Hippocampal formation (tissue), 2 donors: ENCODE measurements at regions not wholly inside any gene's neighbourhood (a gene's known extent, or its start where the extent isn't known, plus 50 kb on each side); places are given as distances from the start of the nearest gene placed in this dataset.

Source experiments
- DNase-seq, 2 donors: peaks; one replicate each; lab custom pipeline; 2025; lab: John Stamatoyannopoulos, UW

GRCh38 chr9:16092142-16093091 lies 539.6 kb downstream of the CCDC171 start:
- DNase-seq: no peak

GRCh38 chr9:16098306-16098705 lies 545.5 kb downstream of the CCDC171 start:
- DNase-seq: no peak

GRCh38 chr9:16099732-16100536 lies 547.1 kb downstream of the CCDC171 start:
- no peak for DNase-seq

- DNase-seq: peak; percentile 6 to 45
Observed at GRCh38 chr9:16100537-16101091, 547.8 kb downstream of the CCDC171 start.

GRCh38 chr9:16102154-16102553 lies 549.3 kb downstream of the CCDC171 start:
- DNase-seq: no peak

- no peak for DNase-seq
Observed at GRCh38 chr9:16103620-16104397, 551.0 kb downstream of the CCDC171 start.

- DNase-seq: no peak
Observed at GRCh38 chr9:16105168-16106020, 552.6 kb downstream of the CCDC171 start.

GRCh38 chr9:16106021-16106571 lies 553.3 kb downstream of the CCDC171 start:
- DNase-seq: no peak

- DNase-seq: no peak
Observed at GRCh38 chr9:16112116-16112515, 559.3 kb downstream of the CCDC171 start.

- DNase-seq: no peak
Observed at GRCh38 chr9:16115994-16116393, 563.2 kb downstream of the CCDC171 start.

- DNase-seq: no peak
Observed at GRCh38 chr9:16118043-16118442, 565.2 kb downstream of the CCDC171 start.

- no peak for DNase-seq
Observed at GRCh38 chr9:16119261-16120230, 566.7 kb downstream of the CCDC171 start.

GRCh38 chr9:16120231-16120641 lies 567.4 kb downstream of the CCDC171 start:
- DNase-seq: no peak

GRCh38 chr9:16120727-16121126 lies 567.9 kb downstream of the CCDC171 start:
- DNase-seq: no peak

GRCh38 chr9:16121168-16121567 lies 568.3 kb downstream of the CCDC171 start:
- no peak for DNase-seq

GRCh38 chr9:16121601-16122286 lies 568.9 kb downstream of the CCDC171 start:
- DNase-seq: no peak

- no peak for DNase-seq
Observed at GRCh38 chr9:16125629-16126028, 572.8 kb downstream of the CCDC171 start.

GRCh38 chr9:16126042-16126441 lies 573.2 kb downstream of the CCDC171 start:
- DNase-seq: no peak

- DNase-seq: no peak
Observed at GRCh38 chr9:16128003-16128402, 575.2 kb downstream of the CCDC171 start.
